ENCODE measurements at regions not wholly inside any gene's neighbourhood (a gene's known extent, or its start where the extent isn't known, plus 50 kb on each side); places are given as distances from the start of the nearest gene placed in this dataset.
"Not testable (repeated sequence)": the region's sequence is repeated elsewhere in the genome, so short reads cannot be mapped to it uniquely, and the experiment has no call there.

- no peaks in the 10 kb centered on the region for H3K4me1 ChIP-seq (ENCODE audit: control insufficient read depth in 1 of 2, insufficient read depth in 2 of 2, low read length in 2 of 2)
- no peak overlapping the region for H3K9ac ChIP-seq (ENCODE audit: low read depth in 1 of 2, low read length in 2 of 2)
- H3K27me3 ChIP-seq (ENCODE audit: control insufficient read depth in 1 of 2, insufficient read depth in 2 of 2, low read length in 2 of 2) = no peaks in the 10 kb centered on the region
- no peak overlapping the region for H3K27ac ChIP-seq (ENCODE audit: low read depth, low read length)
- H3K4me3 ChIP-seq (ENCODE audit: low read depth in 1 of 2, low read length in 2 of 2) = no peak overlapping the region
- no peaks in the 10 kb centered on the region for H3K36me3 ChIP-seq (ENCODE audit: control insufficient read depth in 1 of 2, insufficient read depth in 2 of 2, low read length in 2 of 2)
- no peaks in the 10 kb centered on the region for H3K9me3 ChIP-seq (ENCODE audit: control insufficient read depth in 1 of 2, low read length in 2 of 2)
These were observed 312.5 kb upstream of the CTNNB1 start for GRCh38 chr3:40886660-40887425.

- H3K36me3 ChIP-seq (ENCODE audit: control insufficient read depth in 1 of 2, insufficient read depth in 2 of 2, low read length in 2 of 2) = no peaks in the 10 kb centered on the region
- H3K27ac ChIP-seq (ENCODE audit: low read depth, low read length) = no peak overlapping the region
- no peaks in the 10 kb centered on the region for H3K9me3 ChIP-seq (ENCODE audit: control insufficient read depth in 1 of 2, low read length in 2 of 2)
- no peak overlapping the region for H3K9ac ChIP-seq (ENCODE audit: low read depth in 1 of 2, low read length in 2 of 2)
- H3K4me1 ChIP-seq (ENCODE audit: control insufficient read depth in 1 of 2, insufficient read depth in 2 of 2, low read length in 2 of 2) = no peaks in the 10 kb centered on the region
- no peak overlapping the region for H3K4me3 ChIP-seq (ENCODE audit: low read depth in 1 of 2, low read length in 2 of 2)
- no peaks in the 10 kb centered on the region for H3K27me3 ChIP-seq (ENCODE audit: control insufficient read depth in 1 of 2, insufficient read depth in 2 of 2, low read length in 2 of 2)
These were observed 308.1 kb upstream of the CTNNB1 start for GRCh38 chr3:40891186-40891585.

- Histone ChIP-seq H3K4me3 (ENCODE audit: low read depth in 1 of 2, low read length in 2 of 2) (no peak overlapping the region), H3K9ac (ENCODE audit: low read depth in 1 of 2, low read length in 2 of 2) (no peak overlapping the region), H3K4me1 (ENCODE audit: control insufficient read depth in 1 of 2, insufficient read depth in 2 of 2, low read length in 2 of 2) (no peaks in the 10 kb centered on the region), H3K27me3 (ENCODE audit: control insufficient read depth in 1 of 2, insufficient read depth in 2 of 2, low read length in 2 of 2) (no peaks in the 10 kb centered on the region), H3K9me3 (ENCODE audit: control insufficient read depth in 1 of 2, low read length in 2 of 2) (no peaks in the 10 kb centered on the region), H3K27ac (ENCODE audit: low read depth, low read length) (no peak overlapping the region), H3K36me3 (ENCODE audit: control insufficient read depth in 1 of 2, insufficient read depth in 2 of 2, low read length in 2 of 2) (no peaks in the 10 kb centered on the region)
These were observed 304.2 kb upstream of the CTNNB1 start for GRCh38 chr3:40895109-40895508.

- H3K9ac ChIP-seq (ENCODE audit: low read depth in 1 of 2, low read length in 2 of 2) = no peak overlapping the region
- no peaks in the 10 kb centered on the region for H3K36me3 ChIP-seq (ENCODE audit: control insufficient read depth in 1 of 2, insufficient read depth in 2 of 2, low read length in 2 of 2)
- H3K27ac ChIP-seq (ENCODE audit: low read depth, low read length) = no peak overlapping the region
- no peak overlapping the region for H3K4me3 ChIP-seq (ENCODE audit: low read depth in 1 of 2, low read length in 2 of 2)
- H3K27me3 ChIP-seq (ENCODE audit: control insufficient read depth in 1 of 2, insufficient read depth in 2 of 2, low read length in 2 of 2) = no peaks in the 10 kb centered on the region
- no peaks in the 10 kb centered on the region for H3K9me3 ChIP-seq (ENCODE audit: control insufficient read depth in 1 of 2, low read length in 2 of 2)
- H3K4me1 ChIP-seq (ENCODE audit: control insufficient read depth in 1 of 2, insufficient read depth in 2 of 2, low read length in 2 of 2) = no peaks in the 10 kb centered on the region
These were observed 300.0 kb upstream of the CTNNB1 start for GRCh38 chr3:40899286-40899712.

- Histone ChIP-seq H3K27ac (ENCODE audit: low read depth, low read length) (no peak overlapping the region), H3K9me3 (ENCODE audit: control insufficient read depth in 1 of 2, low read length in 2 of 2) (no peaks in the 10 kb centered on the region), H3K4me1 (ENCODE audit: control insufficient read depth in 1 of 2, insufficient read depth in 2 of 2, low read length in 2 of 2) (no peaks in the 10 kb centered on the region), H3K36me3 (ENCODE audit: control insufficient read depth in 1 of 2, insufficient read depth in 2 of 2, low read length in 2 of 2) (no peaks in the 10 kb centered on the region), H3K9ac (ENCODE audit: low read depth in 1 of 2, low read length in 2 of 2) (no peak overlapping the region), H3K4me3 (ENCODE audit: low read depth in 1 of 2, low read length in 2 of 2) (no peak overlapping the region), H3K27me3 (ENCODE audit: control insufficient read depth in 1 of 2, insufficient read depth in 2 of 2, low read length in 2 of 2) (no peaks in the 10 kb centered on the region)
These were observed 298.0 kb upstream of the CTNNB1 start for GRCh38 chr3:40901298-40901697.

- Histone ChIP-seq H3K27me3 (ENCODE audit: control insufficient read depth in 1 of 2, insufficient read depth in 2 of 2, low read length in 2 of 2) (no peaks in the 10 kb centered on the region), H3K36me3 (ENCODE audit: control insufficient read depth in 1 of 2, insufficient read depth in 2 of 2, low read length in 2 of 2) (no peaks in the 10 kb centered on the region), H3K27ac (ENCODE audit: low read depth, low read length) (no peak overlapping the region)
These were observed 297.5 kb upstream of the CTNNB1 start for GRCh38 chr3:40901796-40902195.

GRCh38 chr3:40907907-40908465, 291.3 kb upstream of the CTNNB1 start:
- not testable (repeated sequence) for H3K27me3 ChIP-seq (ENCODE audit: control insufficient read depth in 1 of 2, insufficient read depth in 2 of 2, low read length in 2 of 2); H3K9ac ChIP-seq (ENCODE audit: low read depth in 1 of 2, low read length in 2 of 2); H3K9me3 ChIP-seq (ENCODE audit: control insufficient read depth in 1 of 2, low read length in 2 of 2); H3K4me3 ChIP-seq (ENCODE audit: low read depth in 1 of 2, low read length in 2 of 2); H3K36me3 ChIP-seq (ENCODE audit: control insufficient read depth in 1 of 2, insufficient read depth in 2 of 2, low read length in 2 of 2); H3K27ac ChIP-seq (ENCODE audit: low read depth, low read length)
- H3K4me1 ChIP-seq (ENCODE audit: control insufficient read depth in 1 of 2, insufficient read depth in 2 of 2, low read length in 2 of 2) = peaks cover 8 to 18% of the 10 kb centered on the region in 2 donors

More at GRCh38 chr3:40901796-40902195, 297.5 kb upstream of the CTNNB1 start:
- H3K4me3 ChIP-seq (ENCODE audit: low read depth in 1 of 2, low read length in 2 of 2) = no peak overlapping the region
- H3K9me3 ChIP-seq (ENCODE audit: control insufficient read depth in 1 of 2, low read length in 2 of 2) = no peaks in the 10 kb centered on the region
- no peaks in the 10 kb centered on the region for H3K4me1 ChIP-seq (ENCODE audit: control insufficient read depth in 1 of 2, insufficient read depth in 2 of 2, low read length in 2 of 2)
- no peak overlapping the region for H3K9ac ChIP-seq (ENCODE audit: low read depth in 1 of 2, low read length in 2 of 2)

GRCh38 chr3:40908612-40909011, 290.7 kb upstream of the CTNNB1 start:
- no peak overlapping the region for H3K9ac ChIP-seq (ENCODE audit: low read depth in 1 of 2, low read length in 2 of 2)
- H3K27ac ChIP-seq (ENCODE audit: low read depth, low read length) = no peak overlapping the region
- no peaks in the 10 kb centered on the region for H3K27me3 ChIP-seq (ENCODE audit: control insufficient read depth in 1 of 2, insufficient read depth in 2 of 2, low read length in 2 of 2)
- H3K9me3 ChIP-seq (ENCODE audit: control insufficient read depth in 1 of 2, low read length in 2 of 2) = no peaks in the 10 kb centered on the region
- no peaks in the 10 kb centered on the region for H3K36me3 ChIP-seq (ENCODE audit: control insufficient read depth in 1 of 2, insufficient read depth in 2 of 2, low read length in 2 of 2)
- H3K4me3 ChIP-seq (ENCODE audit: low read depth in 1 of 2, low read length in 2 of 2) = no peak overlapping the region
- peaks cover 12 to 24% of the 10 kb centered on the region in 2 donors for H3K4me1 ChIP-seq (ENCODE audit: control insufficient read depth in 1 of 2, insufficient read depth in 2 of 2, low read length in 2 of 2)

- H3K4me3 ChIP-seq (ENCODE audit: low read depth in 1 of 2, low read length in 2 of 2) = no peak overlapping the region
- H3K36me3 ChIP-seq (ENCODE audit: control insufficient read depth in 1 of 2, insufficient read depth in 2 of 2, low read length in 2 of 2) = no peaks in the 10 kb centered on the region
- H3K27me3 ChIP-seq (ENCODE audit: control insufficient read depth in 1 of 2, insufficient read depth in 2 of 2, low read length in 2 of 2) = no peaks in the 10 kb centered on the region
- no peak overlapping the region for H3K9ac ChIP-seq (ENCODE audit: low read depth in 1 of 2, low read length in 2 of 2)
- no peaks in the 10 kb centered on the region for H3K9me3 ChIP-seq (ENCODE audit: control insufficient read depth in 1 of 2, low read length in 2 of 2)
- H3K27ac ChIP-seq (ENCODE audit: low read depth, low read length) = no peak overlapping the region
- peaks cover 13 to 26% of the 10 kb centered on the region in 2 donors for H3K4me1 ChIP-seq (ENCODE audit: control insufficient read depth in 1 of 2, insufficient read depth in 2 of 2, low read length in 2 of 2)
These were observed 288.0 kb upstream of the CTNNB1 start for GRCh38 chr3:40911264-40911663.

- Histone ChIP-seq H3K4me3 (ENCODE audit: low read depth in 1 of 2, low read length in 2 of 2) (no peak overlapping the region), H3K9me3 (ENCODE audit: control insufficient read depth in 1 of 2, low read length in 2 of 2) (no peaks in the 10 kb centered on the region), H3K36me3 (ENCODE audit: control insufficient read depth in 1 of 2, insufficient read depth in 2 of 2, low read length in 2 of 2) (no peaks in the 10 kb centered on the region)
These were observed 287.4 kb upstream of the CTNNB1 start for GRCh38 chr3:40911928-40912327.

More at GRCh38 chr3:40911928-40912327, 287.4 kb upstream of the CTNNB1 start:
- Histone ChIP-seq H3K27me3 (ENCODE audit: control insufficient read depth in 1 of 2, insufficient read depth in 2 of 2, low read length in 2 of 2) (no peaks in the 10 kb centered on the region), H3K9ac (ENCODE audit: low read depth in 1 of 2, low read length in 2 of 2) (no peak overlapping the region), H3K27ac (ENCODE audit: low read depth, low read length) (no peak overlapping the region), H3K4me1 (ENCODE audit: control insufficient read depth in 1 of 2, insufficient read depth in 2 of 2, low read length in 2 of 2) (peaks cover 13 to 26% of the 10 kb centered on the region in 2 donors)
